ENCODE measurements at regions not wholly inside any gene's neighbourhood (a gene's known extent, or its start where the extent isn't known, plus 50 kb on each side); places are given as distances from the start of the nearest gene placed in this dataset.

GRCh38 chr1:30303387-30303786 lies 420.0 kb downstream of the MATN1 start:
- Histone ChIP-seq H3K9ac (ENCODE audit: low read depth in 1 of 2, low read length in 2 of 2) (no peak overlapping the region), H3K36me3 (ENCODE audit: control insufficient read depth in 4 of 4, insufficient read depth in 3 of 4, low read depth in 1 of 4, low read length in 3 of 4) (no peaks in the 10 kb centered on the region)
- WGBS = 89% methylated on average over 2 of the region's 2 CpGs

DNA sequence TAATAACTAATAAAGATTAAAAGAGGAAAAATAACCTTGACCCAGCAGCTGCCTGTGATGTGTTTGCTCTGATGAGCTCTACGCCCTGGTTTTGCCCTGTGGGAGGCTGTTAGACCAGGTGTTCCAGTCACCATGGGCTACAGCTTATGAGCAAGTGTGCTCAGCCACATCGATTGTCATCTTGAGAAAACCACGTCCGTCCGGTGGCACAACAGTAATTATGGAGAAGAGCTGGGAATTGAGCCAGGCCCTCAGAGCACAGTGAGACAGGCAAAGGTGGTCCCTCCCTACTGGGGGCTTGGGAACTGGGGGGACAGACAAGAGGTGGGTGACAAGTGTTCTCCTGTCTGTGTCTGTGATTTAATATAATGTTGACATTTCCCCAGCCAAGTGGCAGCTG lies 420.5 kb downstream of the MATN1 start:
- peak; percentile 16 for DNase-seq (ENCODE audit: low spot score)
- H3K9me3 ChIP-seq (ENCODE audit: control insufficient read depth in 4 of 4, low read length in 3 of 4) = no peaks in the 10 kb centered on the region
- no peak overlapping the region for H3K9ac ChIP-seq (ENCODE audit: low read depth in 1 of 2, low read length in 2 of 2)
- H3K27ac ChIP-seq (ENCODE audit: low read depth in 1 of 2, low read length in 2 of 2) = no peak overlapping the region
- no peak overlapping the region for H3K4me3 ChIP-seq (ENCODE audit: low read depth in 1 of 3, low read length in 3 of 3)
- peaks cover 0 to 2% (median 0%) of the 10 kb centered on the region in 4 donors for H3K27me3 ChIP-seq (ENCODE audit: control insufficient read depth in 4 of 4, insufficient read depth in 4 of 4, low read length in 3 of 4)
- no peaks in the 10 kb centered on the region for H3K4me1 ChIP-seq (ENCODE audit: control insufficient read depth in 4 of 4, insufficient read depth in 4 of 4, low read length in 3 of 4)
- WGBS = 80% methylated on average over 5 of the region's 5 CpGs
- H3K36me3 ChIP-seq (ENCODE audit: control insufficient read depth in 4 of 4, insufficient read depth in 3 of 4, low read depth in 1 of 4, low read length in 3 of 4) = no peaks in the 10 kb centered on the region
- TF ChIP-seq, protein P1, sequence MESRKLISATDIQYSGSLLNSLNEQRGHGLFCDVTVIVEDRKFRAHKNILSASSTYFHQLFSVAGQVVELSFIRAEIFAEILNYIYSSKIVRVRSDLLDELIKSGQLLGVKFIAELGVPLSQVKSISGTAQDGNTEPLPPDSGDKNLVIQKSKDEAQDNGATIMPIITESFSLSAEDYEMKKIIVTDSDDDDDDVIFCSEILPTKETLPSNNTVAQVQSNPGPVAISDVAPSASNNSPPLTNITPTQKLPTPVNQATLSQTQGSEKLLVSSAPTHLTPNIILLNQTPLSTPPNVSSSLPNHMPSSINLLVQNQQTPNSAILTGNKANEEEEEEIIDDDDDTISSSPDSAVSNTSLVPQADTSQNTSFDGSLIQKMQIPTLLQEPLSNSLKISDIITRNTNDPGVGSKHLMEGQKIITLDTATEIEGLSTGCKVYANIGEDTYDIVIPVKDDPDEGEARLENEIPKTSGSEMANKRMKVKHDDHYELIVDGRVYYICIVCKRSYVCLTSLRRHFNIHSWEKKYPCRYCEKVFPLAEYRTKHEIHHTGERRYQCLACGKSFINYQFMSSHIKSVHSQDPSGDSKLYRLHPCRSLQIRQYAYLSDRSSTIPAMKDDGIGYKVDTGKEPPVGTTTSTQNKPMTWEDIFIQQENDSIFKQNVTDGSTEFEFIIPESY (IDR thresholded peaks at IDR 0.05) = no peak
- TF ChIP-seq, protein P2, sequence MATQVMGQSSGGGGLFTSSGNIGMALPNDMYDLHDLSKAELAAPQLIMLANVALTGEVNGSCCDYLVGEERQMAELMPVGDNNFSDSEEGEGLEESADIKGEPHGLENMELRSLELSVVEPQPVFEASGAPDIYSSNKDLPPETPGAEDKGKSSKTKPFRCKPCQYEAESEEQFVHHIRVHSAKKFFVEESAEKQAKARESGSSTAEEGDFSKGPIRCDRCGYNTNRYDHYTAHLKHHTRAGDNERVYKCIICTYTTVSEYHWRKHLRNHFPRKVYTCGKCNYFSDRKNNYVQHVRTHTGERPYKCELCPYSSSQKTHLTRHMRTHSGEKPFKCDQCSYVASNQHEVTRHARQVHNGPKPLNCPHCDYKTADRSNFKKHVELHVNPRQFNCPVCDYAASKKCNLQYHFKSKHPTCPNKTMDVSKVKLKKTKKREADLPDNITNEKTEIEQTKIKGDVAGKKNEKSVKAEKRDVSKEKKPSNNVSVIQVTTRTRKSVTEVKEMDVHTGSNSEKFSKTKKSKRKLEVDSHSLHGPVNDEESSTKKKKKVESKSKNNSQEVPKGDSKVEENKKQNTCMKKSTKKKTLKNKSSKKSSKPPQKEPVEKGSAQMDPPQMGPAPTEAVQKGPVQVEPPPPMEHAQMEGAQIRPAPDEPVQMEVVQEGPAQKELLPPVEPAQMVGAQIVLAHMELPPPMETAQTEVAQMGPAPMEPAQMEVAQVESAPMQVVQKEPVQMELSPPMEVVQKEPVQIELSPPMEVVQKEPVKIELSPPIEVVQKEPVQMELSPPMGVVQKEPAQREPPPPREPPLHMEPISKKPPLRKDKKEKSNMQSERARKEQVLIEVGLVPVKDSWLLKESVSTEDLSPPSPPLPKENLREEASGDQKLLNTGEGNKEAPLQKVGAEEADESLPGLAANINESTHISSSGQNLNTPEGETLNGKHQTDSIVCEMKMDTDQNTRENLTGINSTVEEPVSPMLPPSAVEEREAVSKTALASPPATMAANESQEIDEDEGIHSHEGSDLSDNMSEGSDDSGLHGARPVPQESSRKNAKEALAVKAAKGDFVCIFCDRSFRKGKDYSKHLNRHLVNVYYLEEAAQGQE (IDR thresholded peaks at IDR 0.05) = no peak
- TF ChIP-seq YY1 (IDR thresholded peaks at IDR 0.05) (no peak), EGR1 (IDR thresholded peaks at IDR 0.05; ENCODE audit: low read depth in 2 of 2) (no peak), RAD21 (IDR thresholded peaks at IDR 0.05) (no peak), HNF4G (IDR thresholded peaks at IDR 0.05) (no peak)

More at GRCh38 chr1:30303387-30303786, 420.0 kb downstream of the MATN1 start:
- H3K27me3 ChIP-seq (ENCODE audit: control insufficient read depth in 4 of 4, insufficient read depth in 4 of 4, low read length in 3 of 4) = peaks cover 0 to 2% (median 0%) of the 10 kb centered on the region in 4 donors
- DNase-seq (ENCODE audit: low spot score) = peak; percentile 6
- TF ChIP-seq, protein P1 (IDR thresholded peaks at IDR 0.05) = no peak
- TF ChIP-seq, protein P3, sequence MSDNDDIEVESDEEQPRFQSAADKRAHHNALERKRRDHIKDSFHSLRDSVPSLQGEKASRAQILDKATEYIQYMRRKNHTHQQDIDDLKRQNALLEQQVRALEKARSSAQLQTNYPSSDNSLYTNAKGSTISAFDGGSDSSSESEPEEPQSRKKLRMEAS (IDR thresholded peaks at IDR 0.05) = no peak
- TF ChIP-seq RAD21 (IDR thresholded peaks at IDR 0.05) (no peak), HNF4G (IDR thresholded peaks at IDR 0.05) (no peak), NR2F2 (IDR thresholded peaks at IDR 0.05) (no peak), SP1 (IDR thresholded peaks at IDR 0.05) (no peak), YY1 (IDR thresholded peaks at IDR 0.05) (no peak), FOXA2 (IDR thresholded peaks at IDR 0.05) (no peak), EGR1 (IDR thresholded peaks at IDR 0.05; ENCODE audit: low read depth in 2 of 2) (no peak), RXRA (IDR thresholded peaks at IDR 0.05) (no peak), FOXA1 (IDR thresholded peaks at IDR 0.05) (no peak), JUND (IDR thresholded peaks at IDR 0.05) (no peak), HNF4A (conservative IDR thresholded peaks at IDR 0.05) (no peak), TAF1 (conservative IDR thresholded peaks at IDR 0.05) (no peak), GABPA (IDR thresholded peaks at IDR 0.05 in 1 of 2, conservative IDR thresholded peaks at IDR 0.05 in 1 of 2) (no peak)
- TF ChIP-seq, protein P4, sequence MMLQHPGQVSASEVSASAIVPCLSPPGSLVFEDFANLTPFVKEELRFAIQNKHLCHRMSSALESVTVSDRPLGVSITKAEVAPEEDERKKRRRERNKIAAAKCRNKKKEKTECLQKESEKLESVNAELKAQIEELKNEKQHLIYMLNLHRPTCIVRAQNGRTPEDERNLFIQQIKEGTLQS (IDR thresholded peaks at IDR 0.05) = no peak
- TF ChIP-seq, protein P2 (IDR thresholded peaks at IDR 0.05) = no peak
- TF ChIP-seq, protein P5, sequence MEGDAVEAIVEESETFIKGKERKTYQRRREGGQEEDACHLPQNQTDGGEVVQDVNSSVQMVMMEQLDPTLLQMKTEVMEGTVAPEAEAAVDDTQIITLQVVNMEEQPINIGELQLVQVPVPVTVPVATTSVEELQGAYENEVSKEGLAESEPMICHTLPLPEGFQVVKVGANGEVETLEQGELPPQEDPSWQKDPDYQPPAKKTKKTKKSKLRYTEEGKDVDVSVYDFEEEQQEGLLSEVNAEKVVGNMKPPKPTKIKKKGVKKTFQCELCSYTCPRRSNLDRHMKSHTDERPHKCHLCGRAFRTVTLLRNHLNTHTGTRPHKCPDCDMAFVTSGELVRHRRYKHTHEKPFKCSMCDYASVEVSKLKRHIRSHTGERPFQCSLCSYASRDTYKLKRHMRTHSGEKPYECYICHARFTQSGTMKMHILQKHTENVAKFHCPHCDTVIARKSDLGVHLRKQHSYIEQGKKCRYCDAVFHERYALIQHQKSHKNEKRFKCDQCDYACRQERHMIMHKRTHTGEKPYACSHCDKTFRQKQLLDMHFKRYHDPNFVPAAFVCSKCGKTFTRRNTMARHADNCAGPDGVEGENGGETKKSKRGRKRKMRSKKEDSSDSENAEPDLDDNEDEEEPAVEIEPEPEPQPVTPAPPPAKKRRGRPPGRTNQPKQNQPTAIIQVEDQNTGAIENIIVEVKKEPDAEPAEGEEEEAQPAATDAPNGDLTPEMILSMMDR (IDR thresholded peaks at IDR 0.05; ENCODE audit: low read depth, low read length, missing input control) = no peak
- H3K4me3 ChIP-seq (ENCODE audit: low read depth in 1 of 3, low read length in 3 of 3) = no peak overlapping the region
- no peaks in the 10 kb centered on the region for H3K9me3 ChIP-seq (ENCODE audit: control insufficient read depth in 4 of 4, low read length in 3 of 4)
- no peaks in the 10 kb centered on the region for H3K4me1 ChIP-seq (ENCODE audit: control insufficient read depth in 4 of 4, insufficient read depth in 4 of 4, low read length in 3 of 4)
- H3K27ac ChIP-seq (ENCODE audit: low read depth in 1 of 2, low read length in 2 of 2) = no peak overlapping the region
